HG02973 (cell line): ENCODE measurements at regions not wholly inside any gene's neighbourhood (a gene's known extent, or its start where the extent isn't known, plus 50 kb on each side); places are given as distances from the start of the nearest gene placed in this dataset.

Experiments
- ATAC-seq: cut with Tn5 transposase; IDR thresholded peaks from one replicate; pipeline ENCODE4 v1.9.1; 2021; ENCODE audit warnings: moderate library complexity; ENCODE audit not compliant: unreplicated experiment

DNA sequence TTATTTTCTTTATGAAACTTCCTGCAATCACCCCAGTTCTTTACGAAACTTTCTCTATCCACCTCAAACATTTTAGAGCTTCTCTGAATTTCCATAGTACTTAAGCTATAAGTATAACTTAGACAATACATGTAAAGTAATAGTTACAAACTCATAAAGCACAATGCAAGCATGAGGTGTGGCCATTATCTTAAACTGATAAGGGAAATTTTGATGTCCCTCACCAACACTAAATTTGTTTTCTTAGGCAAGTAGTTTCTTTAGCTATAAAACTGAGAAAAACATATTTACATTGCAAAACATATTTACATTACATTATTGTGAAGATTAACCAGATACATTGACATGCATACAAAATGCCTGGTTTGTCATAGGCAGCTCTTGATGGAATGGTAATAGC lies 146.4 kb upstream of the ATP1B1 start:
- no peak for ATAC-seq

DNA sequence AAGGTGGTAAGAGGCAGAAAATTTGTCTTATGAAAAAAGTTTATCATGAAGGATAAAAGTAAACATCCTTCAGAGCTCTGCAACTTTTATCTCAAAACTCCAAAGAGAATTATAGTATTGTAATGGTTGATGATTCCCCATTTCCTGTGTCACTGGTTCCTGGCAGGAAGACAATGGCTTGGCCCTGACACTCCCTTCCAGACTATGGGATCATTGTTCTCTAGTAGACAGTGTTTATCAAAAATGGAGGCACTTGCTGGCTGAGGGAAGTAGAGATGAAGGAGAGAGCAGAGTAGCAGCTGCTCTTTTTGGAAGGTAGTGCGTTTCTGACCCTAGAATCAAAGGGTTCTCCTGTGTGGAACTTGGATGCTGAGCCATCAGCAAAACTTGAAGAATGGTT lies 145.9 kb upstream of the ATP1B1 start:
- ATAC-seq = no peak

DNA sequence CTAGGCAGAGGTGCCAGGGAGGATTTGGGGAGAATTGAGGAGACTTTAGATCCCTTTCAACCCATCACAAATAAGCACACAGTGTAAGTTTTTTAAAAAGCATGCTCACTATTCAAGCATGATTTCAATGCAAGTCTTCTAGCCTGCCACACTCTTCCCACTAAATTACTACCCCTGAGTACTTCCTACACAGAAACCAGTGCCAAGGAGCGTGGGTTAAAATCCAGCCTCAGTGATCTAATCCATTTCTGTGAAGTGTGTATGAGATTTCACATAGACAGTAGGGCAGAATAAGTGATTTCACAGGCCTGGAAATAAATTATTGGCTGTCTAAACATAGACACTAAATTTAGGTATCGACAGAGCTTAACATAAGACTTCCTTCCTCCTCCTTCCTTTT lies 142.9 kb upstream of the ATP1B1 start:
- ATAC-seq = no peak

DNA sequence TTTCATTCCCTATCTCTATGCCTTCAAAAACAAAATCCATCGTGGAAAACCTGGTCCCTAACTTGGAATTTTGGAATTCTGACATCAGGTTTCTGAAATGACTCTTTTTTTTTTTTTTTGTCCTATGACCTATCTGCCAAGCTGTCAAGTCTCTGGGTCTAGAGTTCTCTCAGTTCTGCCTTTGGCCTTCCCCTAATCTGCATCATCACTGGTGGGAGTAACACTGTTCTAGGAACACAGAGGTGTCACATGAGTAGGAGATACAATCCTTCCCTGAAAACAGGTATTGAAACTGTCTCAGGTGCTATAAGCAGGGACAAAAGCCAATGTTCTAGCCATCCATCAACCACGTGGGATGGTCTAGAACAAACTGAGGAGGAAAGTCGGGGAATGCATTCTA lies 142.0 kb upstream of the ATP1B1 start:
- ATAC-seq = no peak

DNA sequence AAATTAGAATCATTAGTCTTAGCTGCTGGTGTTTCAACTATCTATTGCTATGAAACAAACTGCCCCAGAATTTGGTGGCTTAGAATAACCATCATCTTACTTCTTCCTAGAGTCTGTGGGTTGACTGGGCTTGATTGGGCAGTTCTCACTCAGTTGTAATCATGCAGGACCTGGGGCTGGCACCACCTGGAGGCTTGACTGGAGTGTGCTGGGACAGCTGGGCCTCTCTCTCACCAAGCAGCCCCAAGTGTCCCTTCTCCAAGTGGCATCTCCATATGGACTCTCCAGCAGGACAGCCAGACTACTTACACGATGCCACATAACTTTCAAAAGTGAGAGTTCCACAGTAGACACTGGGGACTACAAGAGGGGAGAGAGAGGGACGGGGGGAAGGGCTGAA lies 140.3 kb upstream of the ATP1B1 start:
- no peak for ATAC-seq

DNA sequence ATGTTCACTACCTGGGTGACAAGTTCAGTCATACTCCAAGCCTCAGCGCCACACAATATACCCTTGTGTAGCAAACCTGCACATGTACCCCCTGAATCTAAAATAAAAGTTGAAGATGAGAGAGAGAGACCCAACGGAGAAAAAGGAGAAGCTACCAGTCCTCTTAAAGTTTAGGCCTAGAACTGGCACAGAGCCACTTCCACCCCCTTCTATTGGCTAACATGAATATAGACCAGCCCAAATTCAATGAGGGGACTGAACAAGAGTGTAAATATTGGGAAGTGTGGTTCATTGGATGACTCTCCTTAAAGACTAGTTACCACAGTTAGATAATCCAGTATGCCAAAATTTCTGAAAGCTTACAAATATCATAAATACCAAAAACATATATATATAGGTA lies 139.9 kb upstream of the ATP1B1 start:
- ATAC-seq = no peak

DNA sequence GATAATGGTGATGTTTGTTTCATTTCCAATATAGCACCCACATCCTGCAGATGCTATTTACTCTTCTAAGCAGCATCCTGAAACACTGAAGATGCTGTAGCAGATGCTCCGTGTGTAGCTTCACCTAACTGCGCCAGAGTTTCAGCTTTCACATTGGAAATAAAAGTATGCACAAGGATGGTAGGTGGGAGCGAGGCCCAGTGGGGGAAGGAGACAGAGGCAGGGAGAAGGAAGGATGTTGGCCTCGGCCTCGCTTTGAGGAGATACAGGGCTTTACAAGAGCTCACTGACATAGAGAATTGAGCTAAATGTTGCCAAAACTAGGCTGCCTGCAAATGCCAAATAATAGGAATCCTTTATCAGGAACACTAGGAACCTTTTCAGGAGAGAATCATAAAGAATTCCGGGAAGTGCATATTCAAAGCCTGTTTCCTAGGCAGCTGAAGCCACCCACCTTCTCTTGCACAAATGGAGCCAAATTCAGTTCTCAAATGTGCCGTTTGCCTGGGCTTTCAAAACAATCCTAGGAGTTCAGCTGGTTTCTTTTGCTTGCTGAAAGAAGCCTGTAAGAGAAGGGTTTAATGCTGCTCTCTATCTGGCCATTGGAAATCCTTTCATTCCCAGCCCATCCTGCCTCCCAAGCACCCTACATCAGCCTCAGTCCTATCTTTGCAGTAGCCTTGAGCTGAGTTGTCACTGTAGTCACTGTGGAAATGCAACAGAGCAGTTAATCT lies 135.4 kb upstream of the ATP1B1 start:
- ATAC-seq = no peak

DNA sequence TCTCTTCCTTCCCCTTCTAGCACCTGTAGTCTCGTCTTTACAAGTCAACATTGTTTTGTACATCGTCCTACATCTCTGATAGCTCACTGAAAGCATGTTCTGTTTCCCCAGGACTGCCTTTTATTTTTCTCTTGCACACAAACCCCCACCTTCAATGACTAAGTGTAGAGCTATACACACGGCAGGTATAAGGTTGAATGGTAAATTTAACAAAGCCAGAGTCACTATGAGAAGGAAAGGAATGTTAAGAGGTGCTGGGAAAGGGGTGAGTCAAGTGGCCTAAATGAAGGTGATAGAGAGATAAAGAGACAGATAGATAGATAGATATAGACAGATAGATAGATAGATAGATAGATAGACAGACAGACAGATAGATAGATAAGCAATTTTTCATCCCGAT lies 134.3 kb upstream of the ATP1B1 start:
- ATAC-seq = no peak

DNA sequence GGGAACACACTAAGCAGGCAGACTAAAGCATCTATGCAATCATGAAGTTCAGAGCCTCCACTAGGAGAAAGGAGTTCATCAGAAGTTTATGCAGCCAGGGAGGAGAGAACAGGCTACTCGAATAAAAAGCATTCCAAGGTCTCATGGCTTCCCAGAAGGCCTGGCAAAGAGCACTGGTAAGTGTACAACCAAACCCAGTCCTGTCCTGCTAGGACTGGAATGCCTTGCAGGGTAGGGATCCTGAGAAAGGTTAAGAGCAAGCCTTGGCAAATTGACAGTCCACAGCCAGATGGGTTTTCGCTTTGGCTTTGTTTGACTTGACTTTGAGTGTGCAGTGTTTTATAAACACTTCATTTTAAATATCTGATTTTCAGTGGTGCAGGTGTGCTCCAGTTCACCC lies 133.6 kb upstream of the ATP1B1 start:
- no peak for ATAC-seq

DNA sequence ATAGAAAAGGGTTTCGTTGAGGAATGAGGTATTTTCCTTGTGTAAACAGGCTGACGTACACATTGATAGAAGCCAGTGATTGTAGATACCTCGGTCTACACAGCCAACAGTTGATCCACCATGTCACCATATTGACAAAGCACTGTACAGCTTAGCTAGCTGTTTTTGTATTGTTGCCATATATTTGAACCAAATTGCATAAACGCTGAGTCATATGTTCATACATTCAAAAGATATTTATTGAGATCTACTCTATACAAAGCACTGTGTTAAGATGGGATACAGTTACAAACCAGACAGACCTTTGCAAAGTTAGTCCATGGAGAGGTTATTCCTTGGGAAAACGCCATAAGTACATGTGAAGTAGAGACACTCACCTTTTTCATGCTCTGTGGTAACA lies 132.4 kb upstream of the ATP1B1 start:
- no peak for ATAC-seq

DNA sequence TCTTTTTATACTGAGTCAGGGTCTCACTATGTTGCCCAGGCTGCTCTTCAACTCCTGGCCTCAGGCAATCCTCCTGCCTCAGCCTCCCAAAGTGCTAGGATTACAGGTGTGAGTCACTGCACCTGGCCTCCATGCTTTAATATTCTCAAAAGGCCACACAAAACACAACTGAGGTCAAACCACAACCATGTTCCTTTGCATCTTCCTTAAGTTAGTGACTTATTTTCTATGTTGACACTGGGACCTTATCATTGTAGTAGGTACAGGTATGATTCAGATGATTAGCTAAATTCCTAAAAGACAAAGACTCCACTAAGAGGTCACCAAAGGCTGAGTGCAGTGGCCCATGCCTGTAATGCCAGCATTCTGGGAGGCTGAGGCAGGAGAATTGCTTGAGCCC lies 131.9 kb upstream of the ATP1B1 start:
- ATAC-seq = no peak

DNA sequence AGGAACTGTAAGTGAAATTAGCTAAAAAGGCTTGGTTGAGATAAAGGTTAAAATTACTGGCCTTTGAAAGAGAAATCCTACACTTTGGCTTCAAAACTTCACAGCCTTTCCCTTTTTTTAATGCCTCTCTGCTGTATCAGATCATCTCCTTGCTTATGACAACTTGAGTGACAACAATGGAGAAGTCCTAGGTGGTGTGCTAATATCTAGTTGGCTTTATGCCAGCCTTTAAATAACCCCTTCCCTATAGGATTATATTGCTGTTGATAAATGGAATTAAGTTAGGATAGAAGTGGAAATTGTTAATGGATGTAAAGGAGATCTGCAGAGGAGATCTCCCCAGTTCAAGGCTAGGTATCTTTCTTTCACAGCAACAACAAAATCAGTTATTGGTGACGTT lies 130.2 kb upstream of the ATP1B1 start:
- no peak for ATAC-seq

DNA sequence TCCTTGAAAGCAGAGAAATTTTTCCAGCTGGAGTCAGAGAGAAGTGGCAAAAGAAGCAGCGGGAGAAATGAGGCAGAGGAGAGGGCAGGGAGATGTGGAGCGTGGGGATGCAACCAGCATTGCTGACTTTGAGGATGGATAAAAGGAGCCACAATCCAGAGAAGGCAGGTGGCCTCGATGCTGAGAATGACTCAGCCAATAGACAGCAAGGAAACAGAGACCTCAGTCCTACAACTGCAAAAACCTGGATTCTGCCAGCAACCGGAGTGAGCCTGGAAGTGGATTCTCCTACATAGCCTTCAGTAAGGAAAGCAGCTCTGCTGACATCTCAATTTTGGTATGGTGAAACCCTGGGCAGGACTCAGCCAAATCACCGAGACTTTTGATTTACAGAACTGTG lies 128.9 kb upstream of the ATP1B1 start:
- no peak for ATAC-seq

DNA sequence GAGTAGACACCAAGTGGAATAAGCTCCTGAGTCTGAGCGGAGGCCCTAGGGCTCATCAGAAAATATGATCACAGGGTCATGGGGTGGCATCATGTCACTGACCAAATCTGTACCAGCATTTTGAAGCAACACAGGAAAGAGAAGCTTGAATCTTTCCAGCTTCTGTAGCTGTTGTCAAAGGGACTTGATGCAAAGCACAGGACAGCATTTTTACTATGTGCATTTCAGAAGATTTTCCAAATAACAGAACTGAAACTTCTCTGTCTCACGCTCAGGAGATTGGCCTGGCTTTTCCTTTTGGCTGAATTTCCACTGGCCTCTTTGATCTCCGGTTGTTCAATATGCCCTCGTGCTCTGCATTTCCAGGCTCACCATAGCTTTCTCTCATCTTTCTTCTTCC lies 127.2 kb upstream of the ATP1B1 start:
- ATAC-seq = no peak

DNA sequence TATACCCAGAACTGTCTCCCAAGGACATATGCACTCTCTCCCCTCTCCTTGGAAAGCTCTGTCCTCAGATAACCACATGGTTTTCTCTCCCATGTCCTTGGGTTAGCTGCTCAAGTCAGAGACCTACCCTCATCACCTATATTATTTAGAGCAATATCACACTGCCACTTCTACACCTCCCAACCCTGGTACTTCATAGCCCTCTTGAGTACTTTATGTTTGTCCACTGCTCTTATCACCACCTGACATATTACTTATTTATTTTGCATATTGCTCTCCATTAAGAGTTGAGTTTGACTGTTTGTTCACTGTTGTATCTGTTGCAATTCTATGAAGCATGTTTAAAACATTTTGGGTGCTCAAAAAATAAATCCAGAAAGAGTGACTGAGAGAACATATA lies 126.3 kb upstream of the ATP1B1 start:
- no peak for ATAC-seq

DNA sequence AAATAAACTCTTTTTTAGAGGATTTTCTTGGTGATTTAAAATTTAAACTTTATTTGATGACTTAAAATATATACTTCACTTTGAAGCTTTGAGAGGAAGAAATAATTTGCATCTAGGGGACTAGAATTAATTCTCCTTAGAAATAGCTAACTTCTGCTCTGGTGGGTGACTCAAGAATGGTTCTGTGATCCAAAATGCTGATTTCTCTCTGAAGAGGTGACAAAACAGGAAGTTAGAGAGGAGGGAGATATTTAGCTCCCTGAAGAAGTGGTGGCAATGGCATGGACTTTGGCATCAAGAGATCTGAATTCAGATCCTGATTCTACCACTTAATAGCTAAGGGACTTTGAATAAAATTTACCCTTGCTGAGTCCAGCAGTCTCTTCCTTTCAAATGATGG lies 125.8 kb upstream of the ATP1B1 start:
- ATAC-seq = no peak

DNA sequence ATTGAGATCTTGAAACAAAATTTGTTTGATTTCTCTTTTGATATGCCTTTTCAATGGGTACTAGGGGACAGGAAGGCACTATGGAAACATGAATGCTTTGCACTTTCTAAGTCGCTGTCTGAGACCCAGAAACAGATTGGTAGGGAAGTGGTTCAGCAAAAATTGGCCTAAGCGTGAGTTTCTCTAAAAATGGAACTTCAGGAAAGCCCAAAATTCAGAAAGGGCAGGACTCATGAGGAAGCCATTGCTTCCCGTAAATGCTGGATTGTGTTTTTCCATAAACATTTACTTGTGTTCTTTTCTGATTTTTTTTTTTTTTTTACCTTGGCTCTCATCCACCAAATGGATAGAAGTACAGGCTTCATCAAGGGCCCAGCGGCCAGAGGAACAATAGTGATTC lies 123.7 kb upstream of the ATP1B1 start:
- no peak for ATAC-seq

DNA sequence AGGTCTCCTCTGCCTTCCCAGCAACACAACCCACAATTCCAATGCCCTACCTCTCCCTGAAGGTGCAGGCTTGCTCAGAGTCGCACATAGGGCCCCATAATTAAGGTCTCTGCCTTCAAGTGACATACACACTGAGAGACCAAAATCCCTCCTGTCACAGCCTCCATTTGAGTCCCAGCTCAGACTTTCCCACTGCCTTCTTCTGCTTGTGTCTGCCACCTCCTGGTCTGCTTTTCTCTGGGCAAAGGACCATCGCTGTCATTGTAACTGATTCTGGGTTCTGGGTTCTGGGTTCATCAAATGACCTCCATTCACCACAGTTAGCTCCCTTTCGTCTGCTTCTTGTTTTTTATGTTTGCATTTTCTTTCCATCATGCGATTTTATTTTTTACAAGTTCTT lies 119.2 kb upstream of the ATP1B1 start:
- ATAC-seq = no peak

DNA sequence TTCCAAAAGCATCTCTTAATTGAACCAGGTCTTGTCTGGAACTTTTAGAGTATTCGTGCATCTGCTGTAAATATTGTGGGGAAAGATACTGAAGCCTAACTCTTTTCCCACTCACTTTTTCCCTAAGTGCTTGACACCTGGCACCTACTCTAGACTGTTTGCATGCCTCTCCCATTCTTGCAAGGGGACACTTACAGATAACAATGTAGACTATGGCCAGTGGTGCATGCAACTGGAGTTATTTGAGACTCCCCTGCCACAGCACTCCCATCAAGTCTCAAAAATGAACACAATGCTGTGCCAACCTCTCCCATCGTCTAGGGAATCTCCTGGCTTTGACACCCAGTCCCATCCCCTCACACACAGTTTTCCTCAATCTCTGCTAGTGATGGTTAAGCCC lies 118.6 kb upstream of the ATP1B1 start:
- no peak for ATAC-seq

DNA sequence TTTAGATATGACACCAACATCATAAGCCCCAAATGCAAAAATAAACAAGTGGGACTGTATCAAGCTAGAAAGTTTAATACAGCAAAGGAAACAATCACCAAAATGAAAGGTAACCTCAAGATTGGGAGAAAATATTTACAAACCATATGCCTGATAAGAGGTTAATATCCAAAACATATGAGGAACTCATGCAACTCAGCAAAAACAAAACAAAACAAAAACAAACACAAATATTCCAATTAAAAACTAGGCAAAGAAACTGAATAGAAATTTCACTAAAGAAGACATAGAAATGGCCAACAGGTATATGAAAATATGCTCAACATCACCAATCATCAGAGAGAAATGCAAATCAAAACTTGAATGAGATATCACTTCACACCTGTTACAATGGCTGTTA lies 116.5 kb upstream of the ATP1B1 start:
- ATAC-seq = no peak

DNA sequence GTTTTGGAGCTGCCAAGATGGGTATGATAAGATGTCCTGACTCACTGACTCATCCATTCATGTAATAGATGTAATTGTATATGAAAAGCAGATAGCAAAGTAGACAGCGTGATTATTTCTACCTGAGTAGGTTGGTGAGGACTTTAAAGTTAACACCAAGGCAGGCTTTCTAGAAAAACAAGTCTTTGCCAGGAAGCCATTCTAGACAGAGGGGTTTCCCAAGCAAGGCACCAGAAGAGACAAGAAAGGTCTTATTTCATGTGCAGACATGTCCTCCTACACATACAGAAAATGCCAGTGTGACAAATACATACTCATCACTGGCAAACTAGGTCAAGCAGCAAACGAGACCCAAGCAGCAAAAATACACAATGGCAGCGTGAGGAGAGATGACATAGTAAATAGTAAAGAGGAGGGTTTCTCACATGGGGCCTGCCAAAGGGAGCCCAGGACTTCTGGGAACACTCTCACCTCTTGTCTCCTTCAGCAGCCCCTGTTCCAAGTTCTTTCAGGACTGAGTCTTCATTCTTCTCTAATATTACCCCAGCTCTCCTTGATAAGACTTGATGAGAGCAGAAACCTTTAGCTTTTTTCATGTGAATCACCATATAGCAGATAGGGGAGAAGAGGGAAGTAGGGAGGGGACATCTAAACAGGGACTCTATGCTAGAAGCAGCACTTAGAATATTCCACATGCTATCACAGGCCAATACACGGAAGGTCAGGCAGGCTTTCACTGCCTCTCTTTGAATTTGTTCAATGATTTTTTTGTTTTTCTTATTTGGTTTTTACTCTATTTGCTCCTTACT lies 114.6 kb upstream of the ATP1B1 start:
- ATAC-seq = no peak

DNA sequence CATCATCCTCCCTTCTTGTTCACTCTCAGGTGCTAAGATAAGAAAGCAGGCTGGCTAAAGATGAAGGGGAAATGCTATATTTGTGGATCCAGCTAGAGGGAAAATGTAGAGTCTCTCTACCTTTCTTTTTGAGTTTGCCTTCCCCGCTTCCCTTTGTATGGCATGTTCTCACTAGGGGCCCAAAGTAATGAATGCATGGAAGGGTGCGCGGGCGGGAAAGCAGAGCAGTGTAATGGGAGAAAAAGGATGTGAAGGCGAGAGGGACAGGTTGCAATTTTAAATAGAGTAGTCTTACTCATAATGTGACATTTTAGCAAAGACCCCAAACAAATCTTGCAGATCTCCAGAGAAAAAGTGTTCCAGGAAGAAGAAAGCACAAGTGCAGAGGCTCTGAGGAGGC lies 105.1 kb upstream of the ATP1B1 start:
- ATAC-seq = no peak
